Keratinocyte (primary cell): ENCODE measurements at regions not wholly inside any gene's neighbourhood (a gene's known extent, or its start where the extent isn't known, plus 50 kb on each side); places are given as distances from the start of the nearest gene placed in this dataset.

Experiments used
- CTCF ChIP-seq, 3 experiments: IDR thresholded peaks in 1 of 3; conservative IDR thresholded peaks in 1 of 3; optimal IDR thresholded peaks in 1 of 3; 2 replicates in 2 of 3; 3 replicates in 1 of 3; pipeline versions ENCODE3 to v1.5.1; 2011; ENCODE audit warnings: low read length in 3 of 3, mild to moderate bottlenecking in 3 of 3, moderate library complexity in 2 of 3, control low read depth in 1 of 3, inconsistent platforms in 1 of 3; ENCODE audit not compliant: insufficient read depth in 2 of 3; ENCODE audit errors: extremely low read depth in 1 of 3
- EZH2 ChIP-seq: IDR thresholded peaks from one replicate; pipeline ENCODE4 v1.6.1; 2012; ENCODE audit warnings: inconsistent platforms, mild to moderate bottlenecking, low read length, moderate library complexity

GRCh38 chr18:5051207-5051606 is 145.8 kb downstream of the AKAIN1 start:
- TF ChIP-seq CTCF (optimal IDR thresholded peaks at IDR 0.05 in 1 of 3, IDR thresholded peaks at IDR 0.05 in 1 of 3, conservative IDR thresholded peaks at IDR 0.05 in 1 of 3; ENCODE audit: extremely low read depth in 1 of 3, insufficient read depth in 2 of 3, low read length in 3 of 3): no peak
- no peak for TF ChIP-seq EZH2
